ENCODE measurements at regions not wholly inside any gene's neighbourhood (a gene's known extent, or its start where the extent isn't known, plus 50 kb on each side); places are given as distances from the start of the nearest gene placed in this dataset.

DNA sequence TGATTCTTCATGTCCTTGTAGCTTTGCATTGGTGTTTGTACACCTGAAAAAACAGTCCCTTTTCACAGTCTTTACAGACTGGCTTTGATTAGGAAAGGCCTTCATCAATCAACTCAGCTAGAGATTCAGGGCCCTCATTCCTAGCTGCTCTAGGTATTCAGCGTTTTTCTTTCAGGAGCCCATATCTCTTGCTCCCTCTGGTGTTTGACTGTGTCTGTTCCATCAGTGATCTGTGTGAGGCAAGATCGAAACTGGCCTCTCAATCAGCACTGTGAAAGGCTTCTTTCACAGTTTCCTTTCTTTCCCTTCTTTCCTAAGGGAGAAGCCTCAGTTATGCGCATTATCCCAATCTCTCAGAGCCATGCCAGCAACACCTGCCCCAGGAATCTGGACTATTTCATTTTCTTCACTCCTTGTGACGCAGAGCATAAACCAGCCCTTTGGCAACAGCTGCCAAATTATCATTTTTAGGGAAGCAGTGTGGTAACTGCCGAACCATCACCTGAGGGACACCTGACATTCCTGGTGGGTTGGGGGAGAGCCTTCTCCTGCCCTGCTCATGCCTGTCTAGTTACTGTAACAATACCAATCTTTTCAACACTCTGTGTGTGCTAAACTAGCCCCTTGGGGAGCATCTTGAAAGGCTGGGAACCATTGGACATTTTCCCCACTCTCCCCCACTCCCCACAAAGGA, 75.7 kb upstream of the CCDC71L start:
- H3F3A ChIP-seq (ENCODE audit: control insufficient read depth, insufficient read depth), result no peaks in the 10 kb centered on the region
- no peaks in the 10 kb centered on the region for H3K9me2 ChIP-seq (replicated peaks; ENCODE audit: control insufficient read depth, low read length)
- peaks cover 35% of the 10 kb centered on the region for H3K27me3 ChIP-seq (ENCODE audit: control insufficient read depth, low read length)
- no peak overlapping the region for H3K4me3 ChIP-seq (ENCODE audit: low read length)
- H3K36me3 ChIP-seq (ENCODE audit: control insufficient read depth, low read length), result no peaks in the 10 kb centered on the region
- no peaks in the 10 kb centered on the region for H4K20me1 ChIP-seq (ENCODE audit: control insufficient read depth, insufficient read depth, low read depth, low read length)
- H3K79me2 ChIP-seq (ENCODE audit: control insufficient read depth, low read length), result no peaks in the 10 kb centered on the region
- peaks cover 12% of the 10 kb centered on the region for H3K4me1 ChIP-seq (ENCODE audit: control insufficient read depth, low read length)
- no peak overlapping the region for H3K27ac ChIP-seq (ENCODE audit: low read depth, low read length)
- TF ChIP-seq EZH2phosphoT487 (IDR thresholded peaks at IDR 0.05; ENCODE audit: borderline replicate concordance, low read length) (no peak), CTCF (IDR thresholded peaks at IDR 0.05; ENCODE audit: low read depth, low read length, poor library complexity, severe bottlenecking) (peak; percentile 82)
- no peaks in the 10 kb centered on the region for H3K9me3 ChIP-seq (ENCODE audit: control insufficient read depth, insufficient read depth, low read length)
- H3K4me2 ChIP-seq (ENCODE audit: low read length), result peak overlapping the region; percentile 44

- H3F3A ChIP-seq (ENCODE audit: control insufficient read depth, insufficient read depth), result no peaks in the 10 kb centered on the region
- H3K27me3 ChIP-seq (ENCODE audit: control insufficient read depth, low read length), result peaks cover 33% of the 10 kb centered on the region
- H3K4me1 ChIP-seq (ENCODE audit: control insufficient read depth, low read length), result peaks cover 7% of the 10 kb centered on the region
- H3K9me2 ChIP-seq (replicated peaks; ENCODE audit: control insufficient read depth, low read length), result no peaks in the 10 kb centered on the region
- H3K9me3 ChIP-seq (ENCODE audit: control insufficient read depth, insufficient read depth, low read length), result no peaks in the 10 kb centered on the region
- no peak overlapping the region for H3K4me3 ChIP-seq (ENCODE audit: low read length)
- H4K20me1 ChIP-seq (ENCODE audit: control insufficient read depth, insufficient read depth, low read depth, low read length), result no peaks in the 10 kb centered on the region
- H3K27ac ChIP-seq (ENCODE audit: low read depth, low read length), result no peak overlapping the region
- H3K4me2 ChIP-seq (ENCODE audit: low read length), result peak overlapping the region; percentile 44; the same call in 1 of the 2 replicates
- H3K79me2 ChIP-seq (ENCODE audit: control insufficient read depth, low read length), result no peaks in the 10 kb centered on the region
- TF ChIP-seq CTCF (IDR thresholded peaks at IDR 0.05; ENCODE audit: low read depth, low read length, poor library complexity, severe bottlenecking), result peak; percentile 16
- TF ChIP-seq EZH2phosphoT487 (IDR thresholded peaks at IDR 0.05; ENCODE audit: borderline replicate concordance, low read length), result no peak
- no peaks in the 10 kb centered on the region for H3K36me3 ChIP-seq (ENCODE audit: control insufficient read depth, low read length)
Measured at GRCh38 chr7:106737202-106737562, 76.2 kb upstream of the CCDC71L start.

GRCh38 chr7:106740806-106741205, 79.8 kb upstream of the CCDC71L start:
- Histone ChIP-seq H4K20me1 (ENCODE audit: control insufficient read depth, insufficient read depth, low read depth, low read length) (no peaks in the 10 kb centered on the region), H3K27ac (ENCODE audit: low read depth, low read length) (no peak overlapping the region), H3K4me2 (ENCODE audit: low read length) (no peak overlapping the region), H3F3A (ENCODE audit: control insufficient read depth, insufficient read depth) (no peaks in the 10 kb centered on the region), H3K4me1 (ENCODE audit: control insufficient read depth, low read length) (peaks cover 6% of the 10 kb centered on the region), H3K9me2 (replicated peaks; ENCODE audit: control insufficient read depth, low read length) (no peaks in the 10 kb centered on the region), H3K4me3 (ENCODE audit: low read length) (no peak overlapping the region), H3K36me3 (ENCODE audit: control insufficient read depth, low read length) (no peaks in the 10 kb centered on the region), H3K27me3 (ENCODE audit: control insufficient read depth, low read length) (peaks cover 20% of the 10 kb centered on the region), H3K9me3 (ENCODE audit: control insufficient read depth, insufficient read depth, low read length) (no peaks in the 10 kb centered on the region), H3K79me2 (ENCODE audit: control insufficient read depth, low read length) (no peaks in the 10 kb centered on the region)
- TF ChIP-seq EZH2phosphoT487 (IDR thresholded peaks at IDR 0.05; ENCODE audit: borderline replicate concordance, low read length) (no peak), CTCF (IDR thresholded peaks at IDR 0.05; ENCODE audit: low read depth, low read length, poor library complexity, severe bottlenecking) (no peak)

Data from DOHH2 (cell line).